VCaP (cell line): ENCODE measurements at regions not wholly inside any gene's neighbourhood (a gene's known extent, or its start where the extent isn't known, plus 50 kb on each side); places are given as distances from the start of the nearest gene placed in this dataset.
A peak's percentile ranks its signal among the peaks of the same experiment; 100 is the strongest.

Experiments used
- H3K27ac ChIP-seq: fragments of 450-650 bp; 2 replicates; pipeline ENCODE4 v1.5.1; 2017
- TF ChIP-seq, protein P1 (sequence below): fragments of 450-650 bp; conservative IDR thresholded peaks from 2 replicates; pipeline ENCODE4 v1.5.1; 2017; ENCODE audit warnings: mild to moderate bottlenecking, moderate library complexity

DNA sequence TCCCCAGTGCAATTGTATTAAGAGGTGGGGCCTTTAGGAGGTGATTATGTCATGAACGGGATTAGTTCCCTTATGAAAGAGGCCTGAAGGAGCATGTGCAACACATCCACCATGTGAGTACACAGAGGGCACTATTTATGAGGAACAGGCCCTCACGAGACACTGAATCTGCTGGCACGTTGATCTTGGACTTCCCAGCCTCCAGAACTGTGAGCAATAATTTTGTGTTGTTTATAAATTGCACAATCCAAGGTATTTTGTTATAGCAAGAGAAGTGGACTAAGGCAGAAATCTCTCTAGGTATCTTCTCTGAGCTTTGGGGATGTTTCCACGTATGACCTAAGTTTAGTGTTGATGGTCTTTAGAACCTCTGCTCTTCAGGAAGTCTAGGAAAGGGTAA lies 149.3 kb upstream of the CBLB start:
- TF ChIP-seq, protein P1, sequence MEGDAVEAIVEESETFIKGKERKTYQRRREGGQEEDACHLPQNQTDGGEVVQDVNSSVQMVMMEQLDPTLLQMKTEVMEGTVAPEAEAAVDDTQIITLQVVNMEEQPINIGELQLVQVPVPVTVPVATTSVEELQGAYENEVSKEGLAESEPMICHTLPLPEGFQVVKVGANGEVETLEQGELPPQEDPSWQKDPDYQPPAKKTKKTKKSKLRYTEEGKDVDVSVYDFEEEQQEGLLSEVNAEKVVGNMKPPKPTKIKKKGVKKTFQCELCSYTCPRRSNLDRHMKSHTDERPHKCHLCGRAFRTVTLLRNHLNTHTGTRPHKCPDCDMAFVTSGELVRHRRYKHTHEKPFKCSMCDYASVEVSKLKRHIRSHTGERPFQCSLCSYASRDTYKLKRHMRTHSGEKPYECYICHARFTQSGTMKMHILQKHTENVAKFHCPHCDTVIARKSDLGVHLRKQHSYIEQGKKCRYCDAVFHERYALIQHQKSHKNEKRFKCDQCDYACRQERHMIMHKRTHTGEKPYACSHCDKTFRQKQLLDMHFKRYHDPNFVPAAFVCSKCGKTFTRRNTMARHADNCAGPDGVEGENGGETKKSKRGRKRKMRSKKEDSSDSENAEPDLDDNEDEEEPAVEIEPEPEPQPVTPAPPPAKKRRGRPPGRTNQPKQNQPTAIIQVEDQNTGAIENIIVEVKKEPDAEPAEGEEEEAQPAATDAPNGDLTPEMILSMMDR, result no peak
- no peak overlapping the region for H3K27ac ChIP-seq

DNA sequence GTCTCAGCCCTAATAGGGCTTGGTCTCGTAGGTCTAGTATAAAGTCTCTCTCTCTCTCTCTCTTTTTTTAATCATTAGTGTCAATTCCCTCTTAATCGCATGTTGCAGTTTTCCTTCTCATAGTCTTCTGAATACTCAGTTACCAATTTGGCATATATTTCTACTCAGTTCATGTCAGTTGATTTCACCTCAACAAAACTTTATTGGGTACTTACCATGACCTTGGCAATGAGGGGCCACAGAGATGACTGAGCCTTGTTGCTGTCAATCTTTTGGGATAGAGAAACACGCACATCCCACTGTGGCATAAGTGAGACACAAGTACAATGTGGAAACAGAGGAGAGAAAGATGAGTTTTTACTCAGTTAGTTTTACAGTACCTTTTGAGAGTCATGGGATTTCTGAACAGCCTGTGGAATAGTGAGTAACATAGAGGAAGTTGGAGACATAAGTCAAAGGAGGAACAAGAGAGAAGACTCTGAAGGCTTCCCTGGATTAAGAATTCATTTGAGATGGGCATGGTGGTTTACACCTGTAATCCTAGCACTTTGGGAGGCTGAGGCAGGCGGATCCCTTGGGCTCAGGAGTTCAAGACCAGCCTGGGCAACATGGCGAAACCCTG lies 150.2 kb upstream of the CBLB start:
- no peak overlapping the region for H3K27ac ChIP-seq
- TF ChIP-seq, protein P1, result no peak

DNA sequence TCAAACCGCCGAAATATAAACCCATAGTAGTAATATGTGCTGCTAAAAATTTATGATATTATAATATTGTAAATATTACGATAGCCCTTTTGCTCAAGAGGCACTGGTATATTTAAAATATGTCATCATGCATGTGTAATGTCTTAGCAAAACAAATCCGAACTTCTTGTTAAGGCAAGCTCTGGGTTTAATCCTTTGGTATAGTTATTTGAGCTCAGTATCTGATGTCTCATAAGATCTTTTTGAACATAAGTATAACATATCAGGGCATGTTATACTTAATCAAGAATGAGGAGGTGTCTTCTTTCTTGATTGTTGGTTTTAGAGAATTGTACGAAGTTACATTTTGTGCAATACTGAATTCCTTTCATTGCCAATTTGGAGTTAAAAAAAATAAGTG lies 154.1 kb upstream of the CBLB start:
- TF ChIP-seq, protein P1, result no peak
- H3K27ac ChIP-seq, result no peak overlapping the region

DNA sequence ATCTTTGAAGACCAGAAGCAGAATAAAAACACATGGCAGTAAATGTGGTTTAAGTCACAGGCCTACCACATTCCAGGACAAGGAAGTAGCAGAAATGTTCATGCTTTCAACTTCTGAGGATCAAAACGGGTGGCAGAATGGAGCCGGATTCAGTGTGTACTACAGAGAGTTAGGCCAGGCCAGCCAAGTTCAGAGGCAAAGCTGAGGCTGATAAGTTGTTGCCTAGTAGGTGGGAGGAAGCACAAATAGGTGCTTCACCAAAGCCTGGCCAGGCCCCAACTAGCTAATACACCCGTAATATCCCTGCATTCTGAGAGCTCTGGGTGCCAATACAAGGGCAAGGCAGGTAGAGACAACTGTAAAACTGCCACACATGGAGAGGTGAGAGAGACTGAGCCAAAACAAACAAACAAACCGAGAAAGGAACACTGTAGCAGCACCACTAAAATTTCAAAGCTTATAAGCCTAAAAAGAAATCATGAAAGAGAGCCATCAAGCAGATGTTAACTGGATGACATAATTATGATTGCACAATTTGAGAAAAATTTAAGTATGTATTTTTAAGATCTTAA lies 156.4 kb upstream of the CBLB start:
- TF ChIP-seq, protein P1, result no peak
- H3K27ac ChIP-seq, result peak overlapping the region; percentile 69

DNA sequence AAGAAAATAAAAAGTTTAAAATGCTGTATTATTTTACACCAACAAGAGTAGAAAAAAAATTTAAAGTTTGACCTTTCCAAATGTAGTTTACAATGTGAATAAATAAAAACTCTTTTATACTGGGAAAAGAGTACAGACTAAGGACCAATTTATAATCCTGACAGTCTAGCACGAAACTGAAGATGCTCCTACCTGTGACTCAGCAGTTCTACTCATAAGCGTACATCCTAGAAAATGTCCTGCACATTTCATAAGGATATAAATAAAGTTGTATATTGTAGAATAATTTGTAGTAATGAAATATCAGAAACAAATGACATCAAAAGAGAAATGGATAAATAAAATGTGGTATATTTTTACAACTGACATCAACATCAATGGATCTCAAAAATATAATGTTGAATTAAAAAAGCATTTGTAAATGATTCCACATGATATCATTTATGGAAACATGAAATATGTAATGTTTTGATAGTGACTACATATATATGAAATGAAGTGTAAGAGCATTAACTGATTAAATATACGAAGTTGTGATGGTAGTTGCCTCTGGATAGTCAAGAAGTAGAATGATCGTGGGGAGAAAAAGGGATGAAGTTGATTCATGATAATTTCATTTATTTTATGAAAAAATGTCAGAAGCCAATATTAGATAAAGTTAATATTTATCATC lies 161.3 kb upstream of the CBLB start:
- TF ChIP-seq, protein P1, result no peak
- H3K27ac ChIP-seq, result no peak overlapping the region

DNA sequence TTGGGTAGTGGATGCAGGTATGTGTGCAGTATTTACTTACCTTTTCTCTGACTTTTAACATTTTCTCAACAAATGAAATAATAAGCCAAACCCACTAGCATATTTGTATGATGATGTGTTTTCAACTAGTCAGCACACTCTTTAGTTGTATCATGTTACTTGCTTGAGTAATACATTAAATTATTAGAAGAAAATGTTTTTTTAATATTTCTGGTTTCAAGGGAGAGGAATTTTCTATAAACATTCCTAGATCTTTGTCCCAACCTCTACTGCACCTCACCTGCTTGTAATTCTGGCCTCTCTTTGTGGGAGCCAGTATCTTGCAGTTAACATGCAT lies 161.8 kb upstream of the CBLB start:
- TF ChIP-seq, protein P1, result no peak
- no peak overlapping the region for H3K27ac ChIP-seq

DNA sequence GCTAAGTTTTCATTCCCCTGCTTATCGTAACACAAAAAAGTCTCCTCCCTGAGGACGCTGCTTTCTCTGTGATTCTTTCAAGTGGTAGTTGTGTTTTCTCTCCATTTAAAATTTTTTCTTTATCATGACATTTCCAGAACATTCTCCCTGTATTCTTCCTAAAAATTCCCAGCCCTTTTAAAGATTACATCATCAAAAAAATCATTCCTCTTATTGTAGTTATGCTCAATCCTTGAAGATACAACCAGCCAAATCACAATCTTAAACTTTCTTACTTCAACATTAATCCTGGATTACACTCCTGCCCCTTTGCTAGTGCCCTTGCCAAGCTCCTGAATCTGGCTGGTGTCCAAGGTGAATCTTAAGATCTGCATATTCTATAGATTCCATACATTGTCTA lies 163.7 kb upstream of the CBLB start:
- TF ChIP-seq, protein P1, result no peak
- H3K27ac ChIP-seq, result no peak overlapping the region
